IPS-18c (cell line): ENCODE measurements at regions not wholly inside any gene's neighbourhood (a gene's known extent, or its start where the extent isn't known, plus 50 kb on each side); places are given as distances from the start of the nearest gene placed in this dataset.
"Not testable (repeated sequence)": the region's sequence is repeated elsewhere in the genome, so short reads cannot be mapped to it uniquely, and the experiment has no call there.

Source experiments
- H3K4me3 ChIP-seq: 2 replicates; pipeline ENCODE4 v1.7.0; 2013; ENCODE audit warnings: low read depth, mild to moderate bottlenecking, low read length, moderate library complexity; ENCODE audit not compliant: insufficient read depth
- H3K9me3 ChIP-seq: one replicate; pipeline ENCODE4 v1.6.1; 2013; ENCODE audit warnings: mild to moderate bottlenecking, low read length, moderate library complexity; ENCODE audit not compliant: control insufficient read depth, insufficient read depth

- H3K9me3 ChIP-seq, H3K4me3 ChIP-seq: not testable (repeated sequence)
Measured at GRCh38 chr1:30547326-30547725, 176.1 kb downstream of the MATN1 start.

DNA sequence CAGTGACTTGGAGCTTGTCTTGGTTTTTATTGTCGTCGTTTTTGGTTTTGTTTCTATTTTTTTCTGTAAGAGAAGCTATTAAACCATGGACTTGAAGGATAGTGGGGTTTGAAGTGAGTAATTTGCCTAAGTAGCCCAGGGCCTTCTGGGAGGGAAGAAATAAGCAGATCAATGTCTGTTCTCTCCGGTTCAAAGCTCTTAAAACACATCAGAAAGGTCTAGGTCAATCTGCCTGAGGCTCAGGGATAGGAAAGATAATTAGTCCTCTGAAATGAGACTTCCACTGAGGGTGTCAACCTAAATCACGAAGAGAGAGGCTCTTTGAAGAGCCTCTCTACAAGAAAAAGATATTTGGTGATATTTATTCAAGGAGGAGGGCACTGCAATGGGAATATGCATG is 178.0 kb downstream of the MATN1 start:
- no peak overlapping the region for H3K4me3 ChIP-seq
- no peaks in the 10 kb centered on the region for H3K9me3 ChIP-seq

DNA sequence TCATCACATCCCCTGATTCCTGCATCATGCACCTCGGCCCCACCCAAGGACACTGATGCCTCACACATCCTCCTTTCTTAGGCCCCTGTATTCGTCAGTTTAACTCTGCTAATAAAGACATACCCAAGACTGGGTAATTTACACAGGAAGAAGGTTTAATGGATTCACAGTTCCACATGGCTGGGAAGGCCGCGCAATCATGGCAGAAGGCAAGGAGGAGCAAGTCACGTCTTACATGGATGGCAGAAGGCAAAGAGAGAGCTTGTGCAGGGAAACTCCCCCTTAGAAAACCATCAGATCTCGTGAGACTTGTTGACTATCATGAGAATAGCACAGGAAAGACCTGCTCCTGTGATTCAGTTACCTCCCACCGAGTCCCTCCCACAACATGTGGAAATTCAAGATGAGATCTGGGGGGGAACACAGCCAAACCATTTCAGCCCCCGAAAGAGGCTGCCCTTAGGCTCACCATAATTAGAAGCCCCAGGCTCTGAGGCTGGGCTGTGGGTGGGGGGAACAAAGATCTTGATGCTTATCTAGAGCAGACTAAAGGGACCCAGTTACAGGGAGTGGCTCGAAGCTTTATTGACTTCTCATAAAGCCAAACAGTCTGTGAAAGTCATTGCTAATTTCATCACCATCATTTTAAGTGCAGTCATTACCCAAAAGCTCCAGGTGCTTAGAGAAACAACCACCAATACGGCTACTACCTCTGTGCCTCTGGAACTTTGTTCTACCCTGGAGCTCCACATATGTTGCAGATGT is 181.5 kb downstream of the MATN1 start:
- no peaks in the 10 kb centered on the region for H3K9me3 ChIP-seq
- no peak overlapping the region for H3K4me3 ChIP-seq

GRCh38 chr1:30540611-30541192 is 182.7 kb downstream of the MATN1 start:
- Histone ChIP-seq H3K4me3 (no peak overlapping the region), H3K9me3 (no peaks in the 10 kb centered on the region)

DNA sequence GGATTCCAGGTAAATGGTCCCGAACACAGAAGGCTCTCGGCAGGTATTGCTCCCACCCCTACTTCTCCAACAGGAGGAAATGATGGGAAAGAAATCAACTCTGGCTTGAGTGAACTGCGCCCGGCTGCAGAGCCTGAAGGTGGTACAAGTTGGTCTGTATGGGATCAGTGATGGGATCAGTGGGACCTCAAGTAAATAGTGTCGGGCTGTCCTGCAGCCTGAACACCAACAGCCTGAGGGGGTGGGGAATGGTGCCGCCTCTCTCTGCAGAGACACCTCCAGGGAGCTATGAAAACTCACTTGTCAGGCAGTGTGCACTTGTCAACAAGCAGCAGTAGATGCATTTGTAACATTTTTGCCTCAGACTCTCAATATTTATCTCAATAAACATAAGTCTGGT is 183.5 kb downstream of the MATN1 start:
- Histone ChIP-seq H3K9me3 (no peaks in the 10 kb centered on the region), H3K4me3 (no peak overlapping the region)

GRCh38 chr1:30538993-30539867 is 184.2 kb downstream of the MATN1 start:
- Histone ChIP-seq H3K4me3 (no peak overlapping the region), H3K9me3 (no peaks in the 10 kb centered on the region)

DNA sequence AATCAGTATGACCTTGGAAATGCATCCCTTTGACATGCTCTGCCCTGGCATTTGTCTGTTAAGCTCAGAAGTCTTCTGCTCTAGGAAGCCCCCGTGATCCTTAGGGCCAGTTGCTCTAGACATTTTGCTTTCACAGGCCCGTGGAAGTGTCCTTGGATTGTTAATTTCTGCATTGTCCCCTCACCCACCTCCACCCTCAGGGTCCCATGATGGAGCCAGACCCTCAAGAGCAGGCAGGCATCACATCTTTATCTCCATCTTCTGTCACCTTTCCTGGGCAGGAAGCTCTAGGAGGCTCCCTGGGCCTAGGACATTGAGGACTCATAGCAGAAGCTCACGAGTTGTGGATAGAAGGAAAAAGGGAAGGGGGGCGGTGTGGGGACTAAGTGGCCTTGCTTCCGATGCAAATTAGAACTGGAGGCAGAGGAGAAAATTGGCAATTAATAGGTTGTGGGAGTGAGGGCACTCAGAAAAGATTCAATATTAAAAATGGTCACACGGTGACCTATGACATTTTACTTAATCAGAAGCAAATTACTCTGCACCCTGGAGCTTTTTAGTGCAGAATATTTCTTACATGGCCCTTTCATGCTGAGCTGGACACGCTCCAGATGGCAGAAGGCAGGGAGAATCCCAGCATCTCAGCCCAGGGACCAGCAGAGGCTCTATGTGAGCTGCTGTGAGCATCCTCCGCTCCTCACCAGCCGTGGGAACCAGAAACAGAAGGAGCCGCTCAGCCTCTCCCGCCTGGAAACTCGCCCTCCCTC is 185.0 kb downstream of the MATN1 start:
- Histone ChIP-seq H3K4me3 (no peak overlapping the region), H3K9me3 (no peaks in the 10 kb centered on the region)

DNA sequence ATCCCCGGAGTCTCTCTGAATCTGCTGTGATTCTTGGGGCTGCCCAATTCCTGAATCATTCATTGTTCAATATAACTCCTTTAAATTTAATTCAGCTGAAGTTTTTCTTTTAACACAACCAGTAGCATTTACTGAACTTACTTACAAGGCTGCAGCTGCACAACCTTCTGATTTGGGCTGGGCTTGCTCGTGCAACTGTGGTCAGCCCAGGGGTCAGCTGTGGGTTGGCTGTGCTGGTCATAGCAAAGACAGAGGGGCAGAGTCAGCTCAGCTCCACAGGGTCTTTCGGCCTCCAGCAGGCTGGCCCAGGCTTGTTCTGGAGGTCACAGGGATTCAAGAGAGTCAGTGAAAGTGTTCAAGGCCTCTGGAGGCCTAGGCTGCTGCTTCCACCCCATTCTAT is 186.1 kb downstream of the MATN1 start:
- Histone ChIP-seq H3K4me3 (no peak overlapping the region), H3K9me3 (no peaks in the 10 kb centered on the region)

DNA sequence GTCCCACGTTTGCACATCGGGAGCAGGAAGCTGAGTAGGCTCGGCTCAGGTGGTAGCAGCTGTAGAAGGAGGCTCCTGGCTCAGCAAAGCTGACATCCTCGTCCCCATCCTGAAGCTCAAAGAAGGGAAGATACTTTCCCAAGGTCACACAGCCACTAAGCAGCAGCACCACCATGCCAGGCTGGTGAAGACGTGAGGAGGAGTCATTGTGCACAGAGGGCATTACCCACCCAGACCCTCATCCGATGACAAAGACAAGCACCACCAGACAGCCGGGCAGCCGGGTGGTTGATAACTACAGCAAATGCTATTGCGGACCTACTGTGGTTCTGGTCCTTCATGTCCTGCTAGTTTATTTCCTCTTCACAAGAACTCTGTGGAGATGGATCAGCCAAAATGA is 186.9 kb downstream of the MATN1 start:
- H3K4me3 ChIP-seq, result no peak overlapping the region
- H3K9me3 ChIP-seq, result no peaks in the 10 kb centered on the region

DNA sequence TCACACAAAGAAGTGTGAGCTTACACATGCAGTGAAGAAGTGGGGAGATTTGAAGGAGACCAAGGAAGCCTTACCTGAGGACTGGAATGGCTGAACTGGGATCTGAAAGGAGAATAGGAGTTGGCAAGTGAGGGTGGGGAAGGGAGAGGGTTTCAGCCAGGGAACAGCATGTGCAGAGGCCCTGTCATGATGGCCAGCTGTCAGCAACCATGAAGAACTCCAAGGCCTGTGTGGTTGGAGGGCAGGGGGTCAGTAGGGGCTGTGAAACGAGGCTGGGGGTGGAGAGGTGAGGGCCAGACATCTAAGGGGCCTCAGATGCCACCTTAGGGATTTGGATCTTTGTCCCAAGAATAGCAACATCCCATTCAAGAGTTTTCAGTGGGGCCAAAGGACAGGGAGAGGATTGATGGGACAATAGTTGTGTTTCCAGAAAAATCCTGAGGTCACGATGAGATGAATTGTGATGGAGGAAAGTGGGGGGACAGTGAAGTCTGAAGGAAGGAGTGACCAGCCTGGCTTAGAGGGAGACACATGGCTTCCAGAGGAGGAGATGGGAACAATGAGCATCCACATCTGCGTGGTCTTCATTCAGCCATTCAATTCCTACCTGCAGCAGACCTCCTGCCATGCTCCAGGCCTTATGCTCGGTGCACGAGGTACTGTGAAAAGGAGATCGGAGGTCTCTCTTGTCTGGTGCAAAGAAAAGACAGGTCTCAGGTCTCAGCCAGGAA is 187.6 kb downstream of the MATN1 start:
- Histone ChIP-seq H3K9me3 (no peaks in the 10 kb centered on the region), H3K4me3 (no peak overlapping the region)

- H3K4me3 ChIP-seq, result no peak overlapping the region
Measured at GRCh38 chr1:30534551-30534940, 188.8 kb downstream of the MATN1 start.

GRCh38 chr1:30533796-30534550 is 189.4 kb downstream of the MATN1 start:
- Histone ChIP-seq H3K4me3 (no peak overlapping the region), H3K9me3 (no peaks in the 10 kb centered on the region)

More at GRCh38 chr1:30534551-30534940, 188.8 kb downstream of the MATN1 start:
- H3K9me3 ChIP-seq, result no peaks in the 10 kb centered on the region

DNA sequence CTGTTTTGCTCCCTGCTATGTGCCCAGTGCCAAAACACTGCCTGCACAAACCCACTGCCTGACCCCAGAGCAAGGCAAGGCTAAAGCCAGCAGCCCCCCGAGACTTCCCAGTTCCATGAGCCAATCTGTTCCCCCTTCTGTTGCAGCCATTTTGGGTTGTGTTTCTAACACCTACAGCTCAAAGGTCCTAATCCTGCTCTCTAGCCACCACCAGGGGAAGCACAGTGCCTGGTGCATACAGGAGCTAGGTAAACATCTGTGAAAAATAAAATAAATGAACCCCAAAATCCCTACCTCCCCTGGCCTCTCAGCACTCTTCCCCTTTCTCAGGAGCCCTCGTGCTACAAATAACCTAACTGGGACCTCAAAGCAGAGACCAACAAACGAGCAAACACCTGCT is 190.2 kb downstream of the MATN1 start:
- Histone ChIP-seq H3K4me3 (no peak overlapping the region), H3K9me3 (no peaks in the 10 kb centered on the region)

GRCh38 chr1:30532621-30533020 is 190.8 kb downstream of the MATN1 start:
- Histone ChIP-seq H3K9me3 (no peaks in the 10 kb centered on the region), H3K4me3 (no peak overlapping the region)

GRCh38 chr1:30527511-30528140 is 195.8 kb downstream of the MATN1 start:
- Histone ChIP-seq H3K9me3 (no peaks in the 10 kb centered on the region), H3K4me3 (no peak overlapping the region)
